ENCODE measurements at regions not wholly inside any gene's neighbourhood (a gene's known extent, or its start where the extent isn't known, plus 50 kb on each side); places are given as distances from the start of the nearest gene placed in this dataset.
A peak's percentile ranks its signal among the peaks of the same experiment; 100 is the strongest.
"Not testable (repeated sequence)": the region's sequence is repeated elsewhere in the genome, so short reads cannot be mapped to it uniquely, and the experiment has no call there.

DNA sequence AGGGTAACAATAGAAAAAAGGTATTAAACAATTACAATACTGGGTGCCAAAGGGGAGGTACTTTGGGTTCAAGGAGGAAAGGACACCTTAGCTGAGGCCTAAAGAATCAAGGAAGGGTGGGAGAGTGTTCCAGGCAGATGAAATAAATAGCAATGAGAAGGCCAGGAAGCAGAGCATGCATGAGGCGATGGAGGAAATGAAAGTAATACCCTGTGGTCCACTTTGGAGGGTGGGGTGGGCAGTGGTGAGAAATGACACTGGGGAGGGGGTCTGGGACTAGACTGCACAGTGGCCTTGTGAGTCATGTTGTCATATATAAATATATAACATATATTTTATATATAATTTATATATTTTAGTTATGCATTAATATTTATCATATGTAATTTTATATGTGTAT lies 55.9 kb downstream of the BHLHE40 start:
- no peak for DNase-seq

DNA sequence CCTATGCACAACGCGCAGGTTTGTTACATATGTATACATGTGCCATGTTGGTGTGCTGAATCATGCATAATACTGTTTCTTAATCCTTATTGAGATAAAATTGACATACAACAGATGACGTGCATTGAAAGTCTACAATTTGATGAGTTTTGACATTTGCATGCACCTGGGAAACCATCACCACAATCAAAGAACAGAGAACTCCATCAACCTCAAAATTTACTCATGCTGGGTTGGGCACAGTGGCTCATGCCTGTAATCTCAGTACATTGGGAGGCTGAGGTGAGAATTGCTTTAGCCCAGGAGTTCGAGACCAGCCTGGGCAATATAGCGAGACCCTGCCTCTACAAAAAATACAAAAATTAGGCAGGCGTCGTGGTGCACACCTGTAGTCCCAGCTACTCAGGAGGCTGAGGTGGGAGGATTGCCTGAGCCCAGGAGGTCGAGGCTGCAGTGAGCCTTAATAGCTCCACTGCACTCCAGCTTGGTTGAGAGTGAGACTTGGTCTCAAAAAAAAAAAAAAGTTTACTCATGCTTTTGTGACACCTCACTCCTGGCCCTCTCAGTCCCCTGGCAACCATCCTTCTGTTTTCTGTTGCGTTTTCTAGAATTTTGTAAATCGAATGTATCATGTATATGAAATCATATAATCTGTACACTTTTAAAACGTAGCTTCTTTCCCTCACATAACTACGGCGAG lies 56.6 kb downstream of the BHLHE40 start:
- DNase-seq: no peak

DNA sequence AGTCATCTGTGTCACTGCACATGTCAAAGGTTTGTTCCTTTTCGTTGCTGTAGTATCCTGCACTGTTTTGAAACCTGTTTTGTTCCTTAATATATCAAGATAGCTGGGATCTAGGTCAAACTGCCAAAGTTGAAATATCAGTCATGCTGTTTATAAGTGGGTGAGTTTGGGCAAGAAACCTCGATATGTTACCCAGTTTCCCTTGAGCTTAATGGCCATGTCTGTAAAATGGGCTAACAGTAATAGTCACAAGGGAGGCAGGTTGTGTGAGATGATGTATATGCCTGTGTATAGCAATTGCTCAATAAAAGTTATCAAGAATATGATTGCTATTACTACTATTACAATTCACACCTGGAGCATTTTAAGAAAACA lies 57.1 kb downstream of the BHLHE40 start:
- DNase-seq: no peak

DNA sequence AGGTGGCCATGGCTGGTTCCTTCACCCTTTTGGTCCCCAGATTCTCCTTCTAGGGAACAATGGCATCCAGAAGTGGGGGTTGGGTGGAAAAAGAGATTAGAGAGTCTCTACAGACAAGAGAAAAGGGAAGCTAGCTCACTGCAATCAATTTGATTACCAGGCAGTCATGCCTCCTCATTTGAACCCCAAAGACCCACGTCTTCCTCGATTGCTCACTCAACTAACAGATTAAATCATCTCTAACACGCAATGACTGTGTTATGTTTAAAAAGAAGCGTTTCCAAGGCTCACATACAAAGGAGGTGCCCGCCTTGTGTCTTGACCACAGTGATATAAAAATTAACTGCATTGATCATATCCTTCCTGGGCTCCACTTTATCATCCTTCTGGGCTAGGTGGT lies 57.6 kb downstream of the BHLHE40 start:
- DNase-seq: no peak

DNA sequence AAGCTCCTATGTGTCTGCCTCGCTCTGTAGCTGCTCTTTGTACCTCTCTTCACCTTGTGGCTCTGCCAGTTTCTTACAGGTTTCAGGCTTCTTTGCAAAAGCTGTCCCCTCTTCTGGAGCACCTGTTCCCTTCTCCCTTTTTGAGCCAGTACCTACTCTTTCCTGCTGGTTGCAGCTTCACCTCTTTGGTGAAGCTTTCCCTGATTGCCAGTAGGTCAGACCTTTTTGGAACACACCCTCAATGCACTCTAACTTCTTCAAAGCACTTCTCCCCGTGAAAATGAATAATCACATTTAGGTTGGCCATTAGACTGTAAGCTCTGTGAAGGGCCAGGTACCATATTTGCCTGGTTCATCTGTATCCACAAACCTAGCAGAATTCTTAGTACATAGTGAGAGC lies 60.3 kb downstream of the BHLHE40 start:
- DNase-seq: no peak

DNA sequence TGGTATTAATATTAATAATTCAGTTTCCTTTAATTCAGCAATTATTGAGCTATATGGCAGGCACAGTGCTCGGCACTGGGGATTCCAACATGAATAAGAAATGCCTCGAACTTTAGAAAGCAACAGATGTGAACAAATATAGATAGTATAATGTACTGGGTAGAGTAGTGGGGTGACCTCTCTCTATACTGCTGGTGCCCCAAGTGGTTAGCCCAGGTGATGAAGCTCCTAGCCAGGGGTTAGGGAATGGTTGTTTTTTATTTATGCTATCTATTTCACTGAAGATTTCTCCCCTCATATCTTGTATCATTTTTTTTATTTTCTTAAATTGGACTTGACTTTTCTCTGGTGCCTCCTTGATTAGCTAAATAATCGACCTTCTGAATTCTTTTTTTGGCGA lies 62.1 kb downstream of the BHLHE40 start:
- no peak for DNase-seq

DNA sequence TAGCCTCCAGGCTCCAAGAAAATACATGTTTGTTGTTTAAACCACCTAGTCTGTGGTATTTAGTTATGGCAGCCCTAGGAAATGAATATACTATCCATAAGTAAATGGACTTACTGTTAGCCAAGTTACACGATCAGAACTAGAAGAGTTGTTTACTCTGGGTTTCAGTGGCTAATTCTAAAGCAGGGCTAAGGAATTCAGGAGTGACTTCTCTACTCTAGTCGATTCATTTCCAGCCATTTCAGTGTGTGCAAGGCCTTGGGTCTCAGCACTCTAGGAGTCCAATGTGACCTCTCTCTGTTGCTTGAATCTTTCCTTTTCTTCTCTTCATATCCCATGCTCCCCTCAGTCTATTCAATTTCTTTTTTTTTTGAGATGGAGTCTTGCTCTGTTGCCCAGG lies 66.7 kb downstream of the BHLHE40 start:
- DNase-seq: no peak

DNA sequence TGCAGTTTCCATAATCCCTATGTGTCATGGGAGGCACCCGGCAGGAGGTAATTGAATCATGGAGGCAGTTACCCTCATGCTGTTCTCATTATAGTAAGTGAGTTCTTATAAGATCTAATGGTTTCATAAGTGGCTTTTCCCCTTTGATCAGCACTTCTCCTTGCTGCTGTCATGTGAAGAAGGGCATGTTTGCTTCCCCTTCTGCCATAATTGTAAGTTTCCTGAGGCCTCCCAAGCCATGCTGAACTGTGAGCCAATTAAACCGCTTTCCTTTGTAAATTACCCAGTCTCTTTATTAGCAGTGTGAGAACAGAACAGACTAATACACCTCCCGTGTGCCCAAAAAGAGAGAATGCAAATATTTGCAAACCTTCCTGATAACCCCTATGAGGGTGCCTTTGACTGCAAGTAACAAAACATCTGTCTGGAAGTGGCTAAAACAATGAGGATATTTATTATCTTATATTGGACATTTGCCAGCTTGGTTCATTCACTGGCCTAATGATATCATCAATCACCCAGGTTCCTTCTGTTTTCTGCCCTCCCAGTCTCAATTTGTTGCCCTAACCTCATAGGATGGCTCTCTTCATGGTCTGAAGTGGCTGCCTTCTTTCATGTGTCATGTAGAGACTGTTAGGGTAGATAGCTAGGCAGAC lies 68.7 kb downstream of the BHLHE40 start:
- DNase-seq: no peak

DNA sequence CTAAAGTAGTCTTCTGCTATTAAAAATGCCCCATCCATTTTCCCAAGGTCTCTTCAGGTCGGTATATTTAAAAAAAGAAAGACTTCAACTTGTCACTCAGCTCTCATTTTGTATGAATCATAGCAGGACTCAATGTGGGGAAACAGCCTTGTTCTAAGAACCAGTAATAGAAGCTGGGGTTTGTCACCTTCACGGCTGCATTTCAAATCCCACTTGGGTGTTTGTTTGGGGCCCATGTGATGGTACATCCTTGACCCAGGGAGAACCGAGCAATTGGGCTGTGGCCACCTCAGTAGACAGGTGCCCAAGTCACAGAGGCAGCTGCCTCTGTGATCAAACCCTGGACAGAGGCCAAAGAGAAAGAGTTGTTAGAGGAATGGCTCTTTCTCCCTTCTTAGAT lies 70.3 kb upstream of the ARL8B start:
- DNase-seq: no peak

DNA sequence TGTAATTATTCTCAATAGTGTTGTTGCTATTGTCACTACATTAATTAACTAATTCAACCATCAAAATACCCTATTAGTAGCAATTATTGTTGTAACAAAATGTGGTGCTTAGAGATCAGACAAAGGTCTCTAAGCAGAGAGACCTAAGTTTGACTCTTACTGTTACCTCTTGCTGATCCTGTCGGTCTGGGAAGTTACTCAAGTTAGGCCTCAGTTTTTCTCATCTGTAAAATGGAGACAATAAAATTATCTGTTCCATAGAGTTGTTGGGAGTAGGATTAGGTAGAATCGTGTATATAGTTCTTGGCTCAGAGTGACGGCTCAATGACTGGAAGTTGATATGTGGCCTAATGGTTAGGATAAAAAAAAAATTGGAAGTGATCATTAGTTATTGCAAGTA lies 69.8 kb upstream of the ARL8B start:
- no peak for DNase-seq

DNA sequence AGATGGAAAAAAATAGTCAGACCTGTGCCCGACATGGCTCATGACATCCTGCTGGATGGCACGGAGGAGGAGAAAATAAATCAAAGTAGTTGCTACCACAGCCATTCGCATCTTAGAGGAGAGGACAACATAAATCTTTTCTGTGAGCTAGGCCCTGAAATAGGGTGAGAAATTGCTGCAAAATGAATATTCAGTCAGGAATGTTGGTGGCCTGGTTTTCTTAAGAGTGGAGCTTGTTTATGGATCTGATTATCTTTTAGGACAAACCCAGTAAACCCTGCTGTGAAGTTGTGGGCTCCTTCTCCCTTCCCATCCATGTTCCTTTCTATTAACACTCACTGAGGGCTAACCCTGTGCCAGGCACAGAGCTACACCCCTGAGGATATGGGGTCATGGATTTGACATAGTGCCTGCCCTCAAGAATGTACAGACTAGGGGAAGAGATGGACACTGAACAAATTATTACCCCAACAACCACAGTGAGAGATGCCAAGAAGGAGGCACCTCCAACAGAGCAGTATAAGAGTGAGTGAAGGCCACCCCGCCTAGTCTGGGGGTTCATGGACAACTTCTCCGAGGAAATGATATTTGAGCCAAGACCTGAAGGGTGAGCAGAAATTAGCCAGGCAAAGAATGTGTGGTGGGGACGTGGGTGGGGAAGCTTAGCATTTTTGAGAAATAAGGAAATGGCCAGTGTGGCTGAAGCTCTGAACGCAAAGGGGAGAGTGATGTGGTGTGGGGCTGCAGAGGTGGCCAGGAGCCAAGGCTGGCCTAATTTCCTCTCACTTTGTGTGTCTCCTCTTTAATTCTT lies 68.9 kb upstream of the ARL8B start:
- DNase-seq: no peak

DNA sequence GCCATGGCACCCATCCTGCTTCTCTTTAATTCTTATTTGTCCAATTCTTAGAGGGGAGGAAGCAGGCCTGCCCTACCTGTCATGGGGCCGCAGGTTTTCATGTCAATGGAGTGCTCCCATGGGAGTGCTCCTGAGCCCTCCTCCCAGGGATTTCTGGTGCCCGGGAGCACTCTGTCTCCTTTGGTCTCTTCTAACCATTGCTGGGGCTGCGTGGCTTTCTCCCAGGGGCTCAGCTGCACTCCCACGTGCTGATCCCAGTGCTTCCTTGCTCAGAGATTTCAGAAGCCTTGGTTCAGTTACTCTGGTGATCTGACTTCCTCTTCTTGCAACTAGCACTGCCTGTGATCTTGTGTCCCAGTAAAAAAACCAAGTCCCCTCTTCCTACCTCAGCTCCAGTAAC lies 68.0 kb upstream of the ARL8B start:
- no peak for DNase-seq

DNA sequence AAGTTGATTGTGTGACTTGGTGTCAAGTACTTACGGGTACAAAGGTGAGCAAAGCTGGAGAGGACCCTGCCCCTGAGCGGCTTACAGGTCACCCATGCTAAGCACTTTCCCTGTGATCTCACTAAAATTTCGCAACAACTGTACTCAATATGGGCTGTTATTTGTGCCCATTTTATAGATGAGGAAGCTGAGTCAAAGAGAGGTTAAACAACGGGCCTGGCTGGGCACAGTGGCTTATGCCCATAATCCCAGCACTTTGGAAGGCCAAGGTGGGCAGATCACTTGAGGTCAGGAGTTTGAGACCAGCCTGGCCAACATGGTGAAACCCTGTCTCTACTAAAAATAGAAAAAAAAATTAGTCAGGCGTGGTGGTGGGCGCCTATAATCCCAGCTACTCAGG lies 67.5 kb upstream of the ARL8B start:
- not testable (repeated sequence) for DNase-seq

DNA sequence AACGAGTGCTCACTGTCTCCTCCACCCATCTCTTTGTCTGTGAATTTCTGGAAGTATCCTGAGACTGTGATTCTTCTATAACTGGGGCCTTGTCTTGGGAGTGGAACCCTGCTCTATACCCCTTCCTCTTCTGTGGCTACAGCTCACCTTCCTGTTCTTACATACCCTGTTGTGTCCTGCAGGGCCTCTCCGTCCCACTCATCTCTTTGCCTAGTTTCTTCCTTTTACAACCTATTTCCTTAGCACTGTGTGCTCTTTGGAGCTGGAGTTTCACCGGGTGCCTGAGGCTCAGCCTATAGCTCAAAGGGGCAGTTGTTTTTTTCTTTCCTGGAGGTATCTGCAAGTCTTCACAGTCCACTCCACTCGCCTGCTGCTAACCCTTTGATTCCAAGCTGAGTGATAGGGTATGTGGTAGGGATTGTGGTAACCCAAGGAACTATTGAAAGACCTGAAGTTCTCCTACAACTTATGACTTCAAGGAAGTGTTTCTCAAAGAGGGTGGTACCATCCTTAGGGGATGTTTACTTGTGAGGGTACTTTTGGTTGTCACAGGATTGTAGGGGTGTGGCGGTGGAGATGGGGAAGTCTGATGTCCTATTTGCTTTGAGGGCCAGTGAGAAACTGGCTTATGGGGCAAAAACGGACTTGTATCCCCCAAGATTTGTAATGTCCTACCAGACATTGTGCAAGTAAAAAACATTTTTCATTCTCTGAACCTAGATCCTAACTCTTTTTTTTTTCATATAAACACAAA lies 66.6 kb upstream of the ARL8B start:
- DNase-seq: no peak

DNA sequence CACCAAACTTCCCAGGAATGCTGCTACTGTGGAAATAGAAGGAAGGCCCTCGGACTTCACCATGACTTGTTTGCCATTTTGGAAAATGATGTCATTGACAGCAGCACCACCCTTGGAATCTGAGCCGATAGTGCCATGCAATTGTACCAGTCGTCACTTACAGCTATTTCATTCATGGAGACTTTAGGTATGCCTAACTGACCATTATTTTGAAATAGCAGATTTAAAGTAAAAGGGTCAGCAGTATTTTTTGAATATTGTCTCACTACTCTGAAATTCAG lies 66.0 kb upstream of the ARL8B start:
- DNase-seq: no peak

DNA sequence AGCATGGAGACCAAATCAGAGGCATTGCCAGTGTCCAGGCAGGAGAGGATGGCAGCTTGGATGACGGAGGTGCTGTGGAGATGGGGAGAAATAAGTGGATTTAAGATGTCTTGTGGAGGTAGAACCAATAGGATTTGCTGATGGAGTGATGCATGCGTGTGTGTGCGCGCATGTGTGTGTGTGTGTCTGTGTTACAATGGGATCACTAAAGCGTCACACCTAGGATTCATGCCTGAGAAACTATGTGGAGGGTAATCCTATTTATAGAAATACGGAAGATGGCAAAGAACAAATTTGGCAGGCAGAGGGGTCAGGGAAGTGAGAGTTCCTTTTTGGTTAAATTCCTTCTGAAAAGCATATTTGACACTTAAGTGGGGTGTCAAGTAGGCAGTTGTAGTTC lies 64.8 kb upstream of the ARL8B start:
- no peak for DNase-seq

DNA sequence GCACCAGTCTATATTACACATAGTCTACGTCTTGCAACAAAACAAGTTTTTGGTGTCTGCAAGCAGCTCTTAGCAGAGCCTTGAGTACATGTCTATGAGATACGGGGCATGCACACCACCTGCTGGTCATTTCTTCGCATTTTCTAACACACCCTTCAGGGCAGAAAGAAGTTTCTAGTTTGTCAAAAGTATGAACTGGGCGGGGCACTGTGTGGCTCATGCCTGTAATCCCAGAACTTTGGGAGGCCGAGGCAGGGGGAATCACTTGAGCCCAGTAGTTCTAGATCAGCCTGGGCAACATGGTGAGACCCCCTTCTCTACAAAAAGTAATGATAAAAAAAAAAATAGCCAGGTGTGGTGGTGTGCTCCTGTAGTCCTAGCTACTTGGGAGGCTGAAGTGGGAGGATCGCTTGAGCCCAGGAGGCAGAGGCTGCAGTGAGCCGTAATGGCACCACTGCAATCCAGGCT lies 64.2 kb upstream of the ARL8B start:
- peak; percentile 57 for DNase-seq

DNA sequence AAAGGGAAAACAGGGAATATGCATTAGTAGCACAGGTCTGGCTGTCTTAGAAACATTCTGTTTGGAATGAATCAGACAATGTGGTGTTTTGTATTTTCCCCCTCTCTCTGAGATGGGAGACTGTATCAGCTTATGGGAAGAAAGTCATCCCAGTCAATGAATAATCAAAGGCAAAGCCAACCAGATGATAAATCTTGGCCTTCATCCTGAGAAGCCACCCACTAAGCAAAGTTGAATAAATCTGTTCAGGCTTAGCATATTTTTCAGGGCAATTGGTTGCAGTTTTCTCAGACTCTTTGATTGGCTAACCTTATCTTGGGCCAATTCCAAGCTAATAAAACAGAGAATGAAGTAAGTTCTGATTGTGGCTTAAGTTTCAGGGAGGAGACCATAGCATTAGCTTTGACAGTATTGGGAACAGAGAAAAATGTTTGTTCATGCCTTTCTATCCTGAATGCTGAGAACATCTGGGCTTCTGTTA lies 63.6 kb upstream of the ARL8B start:
- no peak for DNase-seq

DNA sequence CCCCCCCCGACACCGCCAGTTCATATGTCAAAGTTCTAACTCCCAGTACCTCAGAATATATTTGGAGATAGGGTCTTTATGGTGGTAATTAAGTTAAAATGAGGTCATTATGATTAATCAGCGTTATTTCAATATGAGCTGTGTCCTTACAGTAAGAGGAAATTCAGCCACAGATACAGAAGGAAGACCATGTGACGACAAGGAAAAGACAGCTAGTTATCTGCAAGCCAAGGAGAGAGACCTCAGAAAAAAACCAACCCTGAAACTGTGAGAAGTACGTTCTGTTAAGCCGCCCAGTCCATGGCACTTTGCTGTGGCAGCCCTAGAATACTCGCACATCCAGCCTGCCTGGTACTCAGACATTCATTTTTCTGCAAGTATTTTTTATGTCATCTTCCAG lies 62.3 kb upstream of the ARL8B start:
- no peak for DNase-seq

DNA sequence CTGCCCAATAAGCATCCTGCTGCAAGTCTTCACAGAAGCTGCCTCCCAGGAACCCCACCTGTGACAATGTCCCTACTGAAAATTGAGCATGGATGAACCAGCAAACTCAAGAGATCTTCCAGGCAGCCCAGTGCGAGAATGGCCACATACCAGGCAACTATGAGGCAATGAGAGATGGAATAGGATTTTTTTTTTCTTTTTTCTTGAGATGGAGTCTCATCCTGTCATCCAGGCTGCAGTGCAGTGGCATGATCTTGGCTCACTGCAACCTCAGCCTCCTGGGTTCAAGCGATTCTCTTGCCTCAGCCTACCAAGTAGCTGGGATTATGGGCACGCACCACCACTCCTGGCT lies 60.9 kb upstream of the ARL8B start:
- no peak for DNase-seq

DNA sequence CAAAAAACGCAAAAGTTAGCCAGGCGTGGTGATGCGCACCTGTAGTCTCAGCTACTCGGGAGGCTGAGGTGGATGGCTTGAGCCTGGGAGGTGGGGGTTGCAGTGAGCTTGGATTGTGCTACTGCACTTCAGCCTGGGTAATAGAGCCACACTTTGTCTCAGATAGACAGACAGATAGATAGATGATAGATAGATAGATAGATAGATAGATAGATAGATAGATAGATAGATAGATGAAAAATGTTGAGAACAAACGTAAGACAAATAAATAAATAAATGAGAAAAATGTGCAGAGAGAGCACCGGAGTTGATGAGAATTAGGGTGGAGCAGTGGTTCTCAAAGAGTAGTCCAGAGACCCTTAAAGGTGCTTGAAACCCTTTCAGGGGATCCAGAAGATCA lies 58.4 kb upstream of the ARL8B start:
- no peak for DNase-seq

DNA sequence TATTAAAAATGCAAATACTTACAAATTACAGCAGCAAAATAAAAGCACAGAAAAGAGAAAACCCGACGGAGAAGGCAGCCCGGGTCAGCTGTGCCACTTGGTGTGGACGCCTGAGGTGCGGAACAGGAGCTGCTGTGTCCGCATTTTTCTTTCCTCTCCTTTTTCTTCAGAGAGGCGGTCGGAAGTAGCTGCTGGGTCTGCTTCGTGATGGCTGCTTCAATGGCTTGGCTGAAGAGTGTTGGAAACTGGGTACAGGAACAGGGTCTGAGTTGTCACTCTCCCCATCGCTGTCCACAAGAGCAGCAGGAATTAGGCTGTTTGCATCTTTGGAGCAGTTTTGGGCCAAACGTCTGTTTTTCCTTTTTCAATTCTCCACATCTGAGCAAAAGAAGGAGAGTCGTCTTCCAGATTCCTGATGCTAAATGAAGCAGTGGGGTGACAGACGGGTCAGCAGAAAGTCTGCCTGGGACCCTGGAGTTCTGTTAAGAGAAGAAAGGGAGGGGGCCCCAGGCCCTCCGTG lies 53.5 kb upstream of the ARL8B start:
- DNase-seq: no peak

DNA sequence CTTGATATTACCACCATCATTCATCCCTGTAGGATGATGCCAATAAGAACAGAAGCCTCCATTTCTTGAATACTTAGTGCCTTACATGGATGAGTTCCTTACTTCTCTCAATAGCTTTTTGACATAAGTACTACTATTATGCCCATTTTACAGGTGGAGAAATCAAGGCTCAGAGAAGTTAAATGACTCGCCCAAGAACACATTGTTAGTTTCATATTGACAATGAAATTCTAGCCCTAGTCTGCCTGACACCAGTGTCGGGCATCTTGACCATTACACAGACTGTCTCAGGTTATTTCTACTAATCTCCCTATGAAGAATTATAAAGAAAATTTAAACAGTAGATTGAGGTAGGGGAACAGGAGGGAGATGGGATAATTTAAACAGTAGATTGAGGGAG lies 52.5 kb upstream of the ARL8B start:
- DNase-seq: no peak

Measured in activated T-cell treated with anti-CD3 and anti-CD28 coated beads for 4 hours (primary cell).